ENCODE measurements at regions not wholly inside any gene's neighbourhood (a gene's known extent, or its start where the extent isn't known, plus 50 kb on each side); places are given as distances from the start of the nearest gene placed in this dataset.

DNA sequence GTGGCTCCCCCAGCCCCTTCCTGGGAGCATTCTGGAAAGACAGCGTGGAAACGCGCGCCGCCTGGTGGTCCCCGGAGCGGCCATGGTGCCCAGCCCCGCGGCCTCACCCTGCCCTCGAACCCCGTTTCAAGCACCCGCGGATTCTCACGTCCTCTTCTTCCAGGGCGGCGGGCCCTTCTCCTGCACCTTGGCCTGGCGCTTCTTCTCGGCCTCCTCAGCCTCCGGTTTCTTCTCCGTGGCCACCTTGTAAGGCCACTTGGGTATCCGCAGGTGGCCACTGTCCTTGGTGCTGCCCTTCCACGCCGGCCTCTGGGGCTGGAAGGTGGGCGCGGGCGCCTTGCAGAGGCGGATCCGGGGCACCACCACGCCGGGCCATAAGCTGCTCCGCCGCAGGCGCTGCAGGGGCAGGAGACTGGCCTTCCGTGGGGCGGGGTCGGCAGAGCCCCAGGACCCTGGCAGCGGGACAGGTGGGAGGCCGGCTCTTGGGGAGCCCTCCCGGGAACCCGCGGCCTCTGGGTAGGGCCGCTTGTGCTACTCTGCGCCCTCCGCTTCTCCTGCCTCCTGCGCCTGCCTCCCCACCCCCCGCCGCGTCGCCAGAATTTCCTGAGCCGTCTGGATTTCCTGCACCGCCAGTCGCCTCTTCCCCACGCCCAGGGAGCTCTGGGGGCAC is 83.4 kb downstream of the TRIM51G start:
- H3K27ac ChIP-seq (ENCODE audit: extremely low read depth, low read depth, low read length) = no peak overlapping the region
- H3K27me3 ChIP-seq (ENCODE audit: control insufficient read depth in 2 of 2, insufficient read depth in 2 of 2, low read length in 2 of 2) = no peaks in the 10 kb centered on the region
- DNase-seq (ENCODE audit: extremely low read depth in 1 of 4, low spot score in 3 of 4) (peak in 1 of 4 experiments; percentile 1), FAIRE-seq (no peak), ATAC-seq (no peak)
- no peak overlapping the region for H2AFZ ChIP-seq (ENCODE audit: low read depth, low read length)
- WGBS (ENCODE audit: insufficient coverage, low coverage, missing lambda C conversion rate) = 3% methylated on average over 10 of the region's 53 CpGs
- ChIA-PET CTCF (ENCODE audit: low intra/inter-chr PET ratio) (no interaction called here), POLR2A (interaction anchor here (0.7 kb wide), 1 partner anchor 234 kb away, joined by 3 read pairs; no protein-coding TSS in a partner anchor)
- no peaks in the 10 kb centered on the region for H4K20me1 ChIP-seq (replicated peaks; ENCODE audit: control insufficient read depth, insufficient read depth, low read length)
- intact Hi-C loops (cut with micrococcal nuclease) (no loop called here), in situ Hi-C loops (cut with MboI) (no loop called here)
- H3K4me3 ChIP-seq = no peak overlapping the region
- H3K4me2 ChIP-seq (ENCODE audit: insufficient read depth, low read length) = no peak overlapping the region
- H3K9me1 ChIP-seq (ENCODE audit: control insufficient read depth, insufficient read depth, low read length) = no peaks in the 10 kb centered on the region
- H3K79me2 ChIP-seq (ENCODE audit: control insufficient read depth, insufficient read depth, low read length) = no peaks in the 10 kb centered on the region
- no TSS peak for BruUV-seq (replicated peaks)
- H3K4me1 ChIP-seq (replicated peaks in 1 of 2; ENCODE audit: control insufficient read depth in 2 of 2, insufficient read depth in 2 of 2, low read length in 2 of 2) = no peaks in the 10 kb centered on the region
- H3K9me3 ChIP-seq (replicated peaks; ENCODE audit: control insufficient read depth, insufficient read depth, low read depth, low read length) = no peaks in the 10 kb centered on the region
- TF ChIP-seq, protein P1, sequence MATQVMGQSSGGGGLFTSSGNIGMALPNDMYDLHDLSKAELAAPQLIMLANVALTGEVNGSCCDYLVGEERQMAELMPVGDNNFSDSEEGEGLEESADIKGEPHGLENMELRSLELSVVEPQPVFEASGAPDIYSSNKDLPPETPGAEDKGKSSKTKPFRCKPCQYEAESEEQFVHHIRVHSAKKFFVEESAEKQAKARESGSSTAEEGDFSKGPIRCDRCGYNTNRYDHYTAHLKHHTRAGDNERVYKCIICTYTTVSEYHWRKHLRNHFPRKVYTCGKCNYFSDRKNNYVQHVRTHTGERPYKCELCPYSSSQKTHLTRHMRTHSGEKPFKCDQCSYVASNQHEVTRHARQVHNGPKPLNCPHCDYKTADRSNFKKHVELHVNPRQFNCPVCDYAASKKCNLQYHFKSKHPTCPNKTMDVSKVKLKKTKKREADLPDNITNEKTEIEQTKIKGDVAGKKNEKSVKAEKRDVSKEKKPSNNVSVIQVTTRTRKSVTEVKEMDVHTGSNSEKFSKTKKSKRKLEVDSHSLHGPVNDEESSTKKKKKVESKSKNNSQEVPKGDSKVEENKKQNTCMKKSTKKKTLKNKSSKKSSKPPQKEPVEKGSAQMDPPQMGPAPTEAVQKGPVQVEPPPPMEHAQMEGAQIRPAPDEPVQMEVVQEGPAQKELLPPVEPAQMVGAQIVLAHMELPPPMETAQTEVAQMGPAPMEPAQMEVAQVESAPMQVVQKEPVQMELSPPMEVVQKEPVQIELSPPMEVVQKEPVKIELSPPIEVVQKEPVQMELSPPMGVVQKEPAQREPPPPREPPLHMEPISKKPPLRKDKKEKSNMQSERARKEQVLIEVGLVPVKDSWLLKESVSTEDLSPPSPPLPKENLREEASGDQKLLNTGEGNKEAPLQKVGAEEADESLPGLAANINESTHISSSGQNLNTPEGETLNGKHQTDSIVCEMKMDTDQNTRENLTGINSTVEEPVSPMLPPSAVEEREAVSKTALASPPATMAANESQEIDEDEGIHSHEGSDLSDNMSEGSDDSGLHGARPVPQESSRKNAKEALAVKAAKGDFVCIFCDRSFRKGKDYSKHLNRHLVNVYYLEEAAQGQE (IDR thresholded peaks at IDR 0.05; ENCODE audit: borderline replicate concordance) = peak; percentile 14; the same call in 1 of the 2 replicates
- TF ChIP-seq, protein P1 (CRISPR knock-in tag; IDR thresholded peaks at IDR 0.05; ENCODE audit: low read depth) = no peak
- TF ChIP-seq TCF7 (IDR thresholded peaks at IDR 0.05; ENCODE audit: borderline replicate concordance) = no peak
- H3K9ac ChIP-seq (ENCODE audit: insufficient read depth in 1 of 2, low read depth in 2 of 2, low read length in 2 of 2) = no peak overlapping the region
- H3K36me3 ChIP-seq (ENCODE audit: control insufficient read depth, insufficient read depth, low read length) = no peaks in the 10 kb centered on the region

Measured in K562 (cell line).